Esophagus squamous epithelium (tissue), 5 donors: ENCODE measurements at regions not wholly inside any gene's neighbourhood (a gene's known extent, or its start where the extent isn't known, plus 50 kb on each side); places are given as distances from the start of the nearest gene placed in this dataset.

Experiments
- DNase-seq: peaks from one replicate; lab custom pipeline; 2025; lab: John Stamatoyannopoulos, UW
- H3K27ac ChIP-seq, 4 donors: fragments of 200-600 bp; sonication (generic); one replicate each; pipeline ENCODE4 v1.5.1; 2016 to 2019; ENCODE audit warnings: mild to moderate bottlenecking in 1 of 4
- H3K27me3 ChIP-seq, 4 donors: fragments of 200-600 bp; sonication (generic); 1 replicate in 3 of 4; 2 replicates in 1 of 4; pipeline versions ENCODE4 v1.5.1 to v1.6.0; 2017 to 2021; ENCODE audit warnings: antibody characterized with exemption in 1 of 4
- H3K36me3 ChIP-seq, 3 donors: fragments of 200-600 bp; sonication (generic); one replicate each; pipeline ENCODE4 v1.5.1; 2016 to 2019
- H3K4me1 ChIP-seq, 3 donors: fragments of 200-600 bp; sonication (generic); one replicate each; pipeline ENCODE4 v1.5.1; 2017 to 2019
- H3K4me3 ChIP-seq, 4 donors: fragments of 200-600 bp; sonication (generic); 1 replicate in 3 of 4; 2 replicates in 1 of 4; pipeline ENCODE4 v1.5.1; 2016 to 2019; ENCODE audit warnings: mild to moderate bottlenecking in 2 of 4, moderate library complexity in 1 of 4
- H3K9me3 ChIP-seq, 3 donors: fragments of 200-600 bp; sonication (generic); one replicate each; pipeline ENCODE4 v1.5.1; 2016 to 2019
- POLR2A ChIP-seq, 4 donors: fragments of 450-650 bp; IDR thresholded peaks; one replicate each; pipeline ENCODE4 v1.6.1; 2017; ENCODE audit warnings: antibody characterized with exemption in 4 of 4, mild to moderate bottlenecking in 4 of 4, moderate library complexity in 3 of 4
- WGBS, 2 donors: methylation state at CpG; one replicate each; pipeline ENCODE4 v1.1.5; 2018; 5-methylcytosine and 5-hydroxymethylcytosine counted together
- intact Hi-C: fragments of 100-400 bp; cut with DNase I; formaldehyde crosslinking; loops from one replicate; pipeline ENCODE4 v1.15.0; 2022
- TF ChIP-seq, protein P1 (sequence below), 6 experiments: fragments of 450-650 bp in 4 of 6; fragments of 200-600 bp in 2 of 6; sonication (generic) in 2 of 6; IDR thresholded peaks; one replicate each; pipeline ENCODE4 v1.5.1; 2016 to 2019; ENCODE audit warnings: antibody characterized with exemption in 6 of 6, mild to moderate bottlenecking in 4 of 6, moderate library complexity in 4 of 6
- donor health status: DM: yes; HTN: yes; CAD: no.

DNA sequence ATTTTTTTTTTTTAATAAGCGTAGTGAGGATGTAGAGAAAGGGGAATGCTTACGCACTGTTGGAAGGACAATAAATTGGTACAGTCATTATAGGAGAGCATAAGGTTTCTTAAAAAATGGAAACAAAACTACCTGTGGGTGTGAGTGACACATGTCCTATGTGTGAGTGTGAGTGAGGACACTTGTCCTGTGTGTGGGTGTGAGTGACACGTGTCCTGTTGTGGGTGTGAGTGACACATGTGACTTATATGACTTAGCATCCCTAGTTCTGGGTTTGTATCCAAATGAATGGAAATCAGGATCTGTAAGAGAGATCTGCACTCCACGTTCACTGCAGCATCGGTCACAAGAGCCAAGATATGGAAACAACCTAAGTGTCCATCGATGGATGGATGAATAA, 91.8 kb downstream of the CBLN2 start:
- DNase-seq, result no peak
- TF ChIP-seq, protein P1, sequence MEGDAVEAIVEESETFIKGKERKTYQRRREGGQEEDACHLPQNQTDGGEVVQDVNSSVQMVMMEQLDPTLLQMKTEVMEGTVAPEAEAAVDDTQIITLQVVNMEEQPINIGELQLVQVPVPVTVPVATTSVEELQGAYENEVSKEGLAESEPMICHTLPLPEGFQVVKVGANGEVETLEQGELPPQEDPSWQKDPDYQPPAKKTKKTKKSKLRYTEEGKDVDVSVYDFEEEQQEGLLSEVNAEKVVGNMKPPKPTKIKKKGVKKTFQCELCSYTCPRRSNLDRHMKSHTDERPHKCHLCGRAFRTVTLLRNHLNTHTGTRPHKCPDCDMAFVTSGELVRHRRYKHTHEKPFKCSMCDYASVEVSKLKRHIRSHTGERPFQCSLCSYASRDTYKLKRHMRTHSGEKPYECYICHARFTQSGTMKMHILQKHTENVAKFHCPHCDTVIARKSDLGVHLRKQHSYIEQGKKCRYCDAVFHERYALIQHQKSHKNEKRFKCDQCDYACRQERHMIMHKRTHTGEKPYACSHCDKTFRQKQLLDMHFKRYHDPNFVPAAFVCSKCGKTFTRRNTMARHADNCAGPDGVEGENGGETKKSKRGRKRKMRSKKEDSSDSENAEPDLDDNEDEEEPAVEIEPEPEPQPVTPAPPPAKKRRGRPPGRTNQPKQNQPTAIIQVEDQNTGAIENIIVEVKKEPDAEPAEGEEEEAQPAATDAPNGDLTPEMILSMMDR (IDR thresholded peaks at IDR 0.05), result no peak
- Histone ChIP-seq H3K4me3 (no peak overlapping the region), H3K36me3 (no peaks in the 10 kb centered on the region), H3K27ac (no peak overlapping the region), H3K9me3 (no peaks in the 10 kb centered on the region), H3K4me1 (no peaks in the 10 kb centered on the region), H3K27me3 (no peaks in the 10 kb centered on the region)
- WGBS, 2 donors, result 66 to 70% methylated on average over 6 of the region's 6 CpGs
- intact Hi-C loops, result no loop called here

DNA sequence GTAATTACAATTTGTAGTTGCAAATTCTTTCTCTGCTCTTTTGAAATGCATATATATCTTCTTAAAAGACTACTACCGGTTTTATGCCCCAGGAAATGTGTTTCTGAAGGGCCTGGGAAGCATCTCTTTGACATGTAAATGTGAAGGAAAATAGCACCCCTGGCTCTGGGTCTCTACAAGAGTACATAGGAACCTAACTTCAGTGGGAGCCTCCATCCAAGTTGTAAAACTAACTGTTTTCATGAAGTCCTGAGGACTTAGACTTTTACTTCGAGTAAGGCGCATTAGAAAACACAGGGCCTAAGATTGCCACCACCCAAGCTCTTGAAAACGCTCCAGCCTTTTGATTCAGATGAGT, 99.4 kb downstream of the CBLN2 start:
- WGBS, 2 donors, result 44 to 47% methylated on average over 4 of the region's 4 CpGs
- DNase-seq, result no peak
- Histone ChIP-seq H3K27ac (no peak overlapping the region), H3K4me3 (no peak overlapping the region), H3K27me3 (no peaks in the 10 kb centered on the region), H3K4me1 (no peaks in the 10 kb centered on the region), H3K36me3 (no peaks in the 10 kb centered on the region), H3K9me3 (no peaks in the 10 kb centered on the region)
- no peak for TF ChIP-seq POLR2A (IDR thresholded peaks at IDR 0.05)
- TF ChIP-seq, protein P1 (IDR thresholded peaks at IDR 0.05), result no peak
- intact Hi-C loops, result no loop called here

DNA sequence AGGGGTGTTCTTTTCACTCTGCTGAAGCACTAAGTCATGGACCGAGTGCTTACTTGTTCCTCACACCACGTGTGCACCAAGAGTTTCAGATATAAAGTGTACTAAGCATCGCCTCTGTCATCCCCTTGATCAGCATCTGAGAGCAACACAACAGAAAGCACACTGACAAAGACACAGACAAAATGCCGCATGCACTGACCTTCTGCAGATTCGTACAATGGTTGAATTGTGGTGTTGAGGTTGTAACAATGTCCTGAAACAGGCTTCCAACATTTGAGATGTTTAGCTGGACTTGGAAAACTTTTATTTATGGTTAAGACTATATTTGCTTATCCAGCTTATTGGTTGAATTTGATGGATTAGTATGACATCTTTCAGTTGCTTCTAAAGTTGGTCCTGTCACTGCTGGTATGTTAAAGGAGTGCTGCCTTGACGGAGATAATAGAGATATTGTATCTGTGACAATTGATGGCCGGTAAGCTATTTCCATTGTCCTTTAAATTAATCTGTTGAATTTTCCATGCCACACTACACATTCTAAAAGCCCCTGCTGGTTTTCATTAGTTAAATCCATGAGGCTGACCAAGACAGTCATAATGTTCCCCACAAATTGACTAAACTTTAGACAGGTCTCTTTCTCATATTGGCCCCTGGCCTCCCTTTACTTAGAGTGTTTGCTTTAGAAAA, 99.9 kb downstream of the CBLN2 start:
- Histone ChIP-seq H3K9me3 (no peaks in the 10 kb centered on the region), H3K27me3 (no peaks in the 10 kb centered on the region), H3K4me1 (no peaks in the 10 kb centered on the region), H3K4me3 (no peak overlapping the region), H3K36me3 (no peaks in the 10 kb centered on the region), H3K27ac (no peak overlapping the region)
- TF ChIP-seq POLR2A (IDR thresholded peaks at IDR 0.05), result no peak
- TF ChIP-seq, protein P1 (IDR thresholded peaks at IDR 0.05), result no peak
- intact Hi-C loops, result no loop called here
- no peak for DNase-seq
- WGBS, 2 donors, result 48 to 60% methylated on average over 6 to 7 of the region's 7 CpGs

DNA sequence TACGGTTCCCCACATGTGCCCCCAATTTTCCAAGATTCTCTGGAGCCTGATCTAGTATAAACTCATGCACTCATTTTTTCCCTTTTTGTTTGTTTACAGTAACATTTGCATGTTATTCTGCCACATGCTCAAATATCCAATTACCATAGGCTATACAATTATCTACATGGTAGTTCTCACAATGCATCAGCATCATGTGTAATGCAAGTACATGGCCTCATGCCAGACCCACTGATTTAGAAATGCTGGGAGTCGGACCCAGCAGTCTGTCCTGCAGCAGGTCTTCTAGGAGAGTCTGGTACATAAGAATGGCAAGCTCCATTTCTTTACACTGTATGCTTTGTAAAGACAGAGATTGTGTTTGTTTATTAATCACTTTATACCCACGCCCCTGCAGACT, 107.7 kb downstream of the CBLN2 start:
- intact Hi-C loops, result no loop called here
- H3K36me3 ChIP-seq, result no peaks in the 10 kb centered on the region
- H3K4me1 ChIP-seq, result no peaks in the 10 kb centered on the region
- no peak overlapping the region for H3K4me3 ChIP-seq
- H3K27me3 ChIP-seq, result no peaks in the 10 kb centered on the region
- H3K27ac ChIP-seq, result no peak overlapping the region
- WGBS, 2 donors, result 42 to 51% methylated on average over 3 of the region's 3 CpGs
- DNase-seq, result no peak
- no peaks in the 10 kb centered on the region for H3K9me3 ChIP-seq
- TF ChIP-seq, protein P1 (IDR thresholded peaks at IDR 0.05), result no peak
- TF ChIP-seq POLR2A (IDR thresholded peaks at IDR 0.05), result no peak

DNA sequence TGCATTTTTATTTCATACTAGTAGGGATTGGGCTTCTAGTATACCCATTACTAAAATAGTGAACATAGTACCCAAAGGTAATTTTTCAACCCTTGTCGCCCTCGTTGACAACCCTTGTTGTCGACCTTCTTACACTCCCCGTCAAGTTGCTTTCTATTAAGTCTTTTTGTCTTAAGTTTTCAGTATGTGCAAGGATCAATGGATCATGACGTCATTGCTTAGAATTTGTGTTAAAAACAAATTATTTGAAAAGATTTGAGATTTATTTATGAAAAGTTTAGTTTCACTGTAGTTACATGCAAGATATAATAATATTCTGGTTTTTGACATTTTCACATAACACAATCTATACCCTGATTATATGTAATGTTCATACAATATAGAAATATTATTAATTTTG, 110.4 kb downstream of the CBLN2 start:
- 79 to 80% methylated on average over 5 of the region's 5 CpGs for WGBS, 2 donors
- TF ChIP-seq POLR2A (IDR thresholded peaks at IDR 0.05), result no peak
- TF ChIP-seq, protein P1 (IDR thresholded peaks at IDR 0.05), result no peak
- H3K4me1 ChIP-seq, result no peaks in the 10 kb centered on the region
- H3K27me3 ChIP-seq, result no peaks in the 10 kb centered on the region
- H3K27ac ChIP-seq, result no peak overlapping the region
- DNase-seq, result no peak
- no peak overlapping the region for H3K4me3 ChIP-seq
- no peaks in the 10 kb centered on the region for H3K9me3 ChIP-seq
- intact Hi-C loops, result no loop called here
- H3K36me3 ChIP-seq, result no peaks in the 10 kb centered on the region
